CD4-positive, alpha-beta T cell (primary cell): ENCODE measurements at regions not wholly inside any gene's neighbourhood (a gene's known extent, or its start where the extent isn't known, plus 50 kb on each side); places are given as distances from the start of the nearest gene placed in this dataset.

ENCODE experiments used
- ATAC-seq: fragments of 200-7000 bp; cut with Tn5 transposase; one replicate; pipeline ENCODE4 v1.10.0; 2022; ENCODE audit warnings: mild to moderate bottlenecking; ENCODE audit not compliant: poor library complexity
- CTCF ChIA-PET: fragments of 350-600 bp; sonication (Branson Sonifier 250); formaldehyde crosslinking; loops from one replicate; lab custom pipeline; 2021; ENCODE audit warnings: antibody characterized with exemption, inconsistent platforms; lab: Charles Lee
- POLR2A ChIA-PET: fragments of 350-600 bp; sonication (Branson Sonifier 250); formaldehyde crosslinking; loops from one replicate; lab custom pipeline; 2021; ENCODE audit warnings: antibody characterized with exemption, inconsistent platforms; lab: Charles Lee
- DNase-seq, 14 experiments: peaks; one replicate each; pipeline ENCODE4 v3.0.0-alpha.2; 2013 to 2020; ENCODE audit warnings: mixed read lengths in 2 of 14
- H3K27ac ChIP-seq, 2 donors: one replicate each; pipeline versions ENCODE4 v1.5.1 to v1.7.0; 2013; ENCODE audit warnings: low read length in 2 of 2, low read depth in 1 of 2, mild to moderate bottlenecking in 1 of 2
- H3K27me3 ChIP-seq, 2 experiments: 1 replicate in 1 of 2; 2 replicates in 1 of 2; pipeline versions ENCODE4 v1.6.1 to v1.7.0; 2013; ENCODE audit warnings: low read length in 2 of 2, control low read depth in 1 of 2, mild to moderate bottlenecking in 1 of 2, moderate library complexity in 1 of 2; ENCODE audit not compliant: insufficient read depth in 2 of 2, control insufficient read depth in 1 of 2
- H3K36me3 ChIP-seq: one replicate; pipeline ENCODE4 v1.6.1; 2013; ENCODE audit warnings: low read length, control low read depth; ENCODE audit not compliant: insufficient read depth
- H3K4me1 ChIP-seq: one replicate; pipeline ENCODE4 v1.6.1; 2013; ENCODE audit warnings: low read length, control low read depth; ENCODE audit not compliant: insufficient read depth
- H3K4me3 ChIP-seq: one replicate; pipeline ENCODE4 v1.5.1; 2013; ENCODE audit warnings: mild to moderate bottlenecking, low read length, moderate library complexity
- H3K9me3 ChIP-seq, 2 experiments: 1 replicate in 1 of 2; 2 replicates in 1 of 2; pipeline versions ENCODE4 v1.6.1 to v1.7.0; 2013; ENCODE audit warnings: low read length in 2 of 2, mild to moderate bottlenecking in 2 of 2, control low read depth in 1 of 2, moderate library complexity in 1 of 2; ENCODE audit not compliant: control insufficient read depth in 1 of 2, insufficient read depth in 1 of 2
- H3K27ac Mint-ChIP-seq: one replicate; pipeline ENCODE4 v1.8.0; 2020; ENCODE audit warnings: mixed read lengths
- H3K27me3 Mint-ChIP-seq: one replicate; pipeline ENCODE4 v1.8.0; 2021; ENCODE audit warnings: mixed read lengths
- H3K36me3 Mint-ChIP-seq: one replicate; pipeline ENCODE4 v1.8.0; 2021; ENCODE audit warnings: low read depth, mixed read lengths
- H3K4me1 Mint-ChIP-seq: one replicate; pipeline ENCODE4 v1.8.0; 2021; ENCODE audit warnings: low read depth, mixed read lengths
- H3K4me3 Mint-ChIP-seq: one replicate; pipeline ENCODE4 v1.8.0; 2020; ENCODE audit warnings: mild to moderate bottlenecking, mixed read lengths
- H3K9me3 Mint-ChIP-seq: one replicate; pipeline ENCODE4 v1.8.0; 2020; ENCODE audit warnings: mixed read lengths
- CTCF ChIP-seq: fragments of 200-600 bp; IDR thresholded peaks from one replicate; pipeline ENCODE4 v1.8.0; 2022; ENCODE audit warnings: antibody characterized with exemption, mild to moderate bottlenecking
- intact Hi-C, 2 experiments: fragments of 100-400 bp; cut with DNase I in 1 of 2; cut with micrococcal nuclease in 1 of 2; formaldehyde crosslinking; loops; one replicate each; pipeline versions ENCODE4 v1.15.1 to v1.9.0; 2023 to 2025; cut with DNase I, micrococcal nuclease

GRCh38 chr5:143694357-143694756 is 117.6 kb upstream of the HMHB1 start:
- CTCF ChIA-PET, result interaction anchor here (0.6 kb wide), 1 partner anchor 1066 kb away, joined by 3 read pairs; no protein-coding TSS in a partner anchor
- Histone ChIP-seq H3K27me3 (no peaks in the 10 kb centered on the region), H3K9me3 (no peaks in the 10 kb centered on the region), H3K4me1 (peaks cover 12% of the 10 kb centered on the region), H3K4me3 (no peak overlapping the region), H3K27ac (no peak overlapping the region), H3K36me3 (no peaks in the 10 kb centered on the region)
- peaks cover 7% of the 10 kb centered on the region for H3K9me3 Mint-ChIP-seq
- no peak overlapping the region for H3K27ac Mint-ChIP-seq
- no peaks in the 10 kb centered on the region for H3K36me3 Mint-ChIP-seq
- TF ChIP-seq CTCF, result no peak
- no peak for ATAC-seq
- POLR2A ChIA-PET, result no interaction called here
- intact Hi-C loops, result no loop called here
- H3K4me3 Mint-ChIP-seq, result no peak overlapping the region
- H3K4me1 Mint-ChIP-seq, result no peaks in the 10 kb centered on the region
- no peaks in the 10 kb centered on the region for H3K27me3 Mint-ChIP-seq
- DNase-seq, result peak in 2 of 14 experiments; percentile 0 to 4

GRCh38 chr5:143693651-143694252 is 118.2 kb upstream of the HMHB1 start:
- TF ChIP-seq CTCF, result no peak
- H3K4me3 ChIP-seq, result no peak overlapping the region
- H3K4me1 ChIP-seq, result peaks cover 12% of the 10 kb centered on the region
- no peaks in the 10 kb centered on the region for H3K36me3 ChIP-seq
- no peaks in the 10 kb centered on the region for H3K9me3 ChIP-seq
- H3K27me3 ChIP-seq, result no peaks in the 10 kb centered on the region
- peaks cover 7% of the 10 kb centered on the region for H3K9me3 Mint-ChIP-seq
- H3K36me3 Mint-ChIP-seq, result no peaks in the 10 kb centered on the region
- no peak for ATAC-seq
- H3K27ac ChIP-seq, result no peak overlapping the region
- peak in 3 of 14 experiments; percentile 22 to 76 (median 24) for DNase-seq
- H3K27ac Mint-ChIP-seq, result no peak overlapping the region
- H3K4me3 Mint-ChIP-seq, result no peak overlapping the region
- ChIA-PET POLR2A (interaction anchor here (0.6 kb wide), 1 partner anchor 90 kb away, joined by 3 read pairs; no protein-coding TSS in a partner anchor), CTCF (interaction anchor here (0.6 to 1.0 kb wide), 2 partner anchors 20 to 1065 kb away, joined by 3 read pairs; no protein-coding TSS in a partner anchor)
- no peaks in the 10 kb centered on the region for H3K27me3 Mint-ChIP-seq
- H3K4me1 Mint-ChIP-seq, result no peaks in the 10 kb centered on the region
- intact Hi-C loops, result no loop called here

GRCh38 chr5:143692342-143692741 is 119.6 kb upstream of the HMHB1 start:
- Mint-ChIP-seq H3K4me3 (no peak overlapping the region), H3K9me3 (peaks cover 7% of the 10 kb centered on the region), H3K4me1 (no peaks in the 10 kb centered on the region), H3K36me3 (no peaks in the 10 kb centered on the region), H3K27ac (no peak overlapping the region), H3K27me3 (no peaks in the 10 kb centered on the region)
- no peaks in the 10 kb centered on the region for H3K9me3 ChIP-seq
- TF ChIP-seq CTCF, result no peak
- H3K4me3 ChIP-seq, result no peak overlapping the region
- CTCF ChIA-PET, result no interaction called here
- no peak for ATAC-seq
- H3K27ac ChIP-seq, result no peak overlapping the region
- DNase-seq, result no peak
- intact Hi-C loops, result no loop called here
- peaks cover 12% of the 10 kb centered on the region for H3K4me1 ChIP-seq
- POLR2A ChIA-PET, result no interaction called here
- H3K27me3 ChIP-seq, result no peaks in the 10 kb centered on the region
- H3K36me3 ChIP-seq, result no peaks in the 10 kb centered on the region
